ENCODE measurements at regions not wholly inside any gene's neighbourhood (a gene's known extent, or its start where the extent isn't known, plus 50 kb on each side); places are given as distances from the start of the nearest gene placed in this dataset.
A peak's percentile ranks its signal among the peaks of the same experiment; 100 is the strongest.

GRCh38 chr11:127108838-127109237, 108.3 kb upstream of the KIRREL3 start:
- Histone ChIP-seq H3K27ac (ENCODE audit: low read depth in 1 of 2, low read length in 2 of 2) (no peak overlapping the region), H3K9me3 (ENCODE audit: control insufficient read depth, low read length) (no peaks in the 10 kb centered on the region), H3K4me3 (ENCODE audit: low read length in 2 of 2) (no peak overlapping the region), H3K4me1 (ENCODE audit: control insufficient read depth in 1 of 2, insufficient read depth in 2 of 2, low read length in 2 of 2) (no peaks in the 10 kb centered on the region), H3K27me3 (ENCODE audit: control insufficient read depth in 1 of 2, insufficient read depth in 2 of 2, low read length in 1 of 2) (no peaks in the 10 kb centered on the region), H3K36me3 (ENCODE audit: control insufficient read depth in 1 of 2, insufficient read depth in 2 of 2, low read length in 1 of 2) (no peaks in the 10 kb centered on the region)
- WGBS, 2 donors, result 51 to 53% methylated on average over 3 of the region's 3 CpGs
- ATAC-seq (ENCODE audit: low FRiP score), result no peak
- no peak for DNase-seq
- intact Hi-C loops (cut with DNase I), result no loop called here

DNA sequence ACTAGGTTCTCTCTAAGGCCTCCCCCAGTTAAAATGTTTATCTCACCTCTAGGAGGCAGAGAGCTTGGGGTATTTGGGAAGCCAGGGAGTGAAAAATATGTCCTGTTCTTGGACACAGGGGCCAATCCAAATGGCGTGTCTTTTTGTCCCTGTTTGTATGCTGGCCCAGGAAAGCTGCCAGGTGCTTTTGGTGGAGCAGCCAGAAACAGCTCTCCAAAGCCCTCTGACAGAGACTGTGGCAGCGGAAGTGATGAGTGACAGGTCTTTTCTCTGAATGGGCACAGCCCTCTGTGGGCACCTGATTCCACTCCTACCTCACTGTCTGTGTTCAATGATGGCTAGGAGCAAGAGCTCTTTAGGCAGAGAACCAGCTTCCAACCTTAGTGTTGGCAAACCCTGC, 106.4 kb upstream of the KIRREL3 start:
- H3K4me3 ChIP-seq (ENCODE audit: low read length in 2 of 2), result no peak overlapping the region
- H3K27ac ChIP-seq (ENCODE audit: low read depth in 1 of 2, low read length in 2 of 2), result no peak overlapping the region
- WGBS, 2 donors, result 72 to 74% methylated on average over 2 of the region's 2 CpGs
- peaks cover 0 to 2% of the 10 kb centered on the region in 2 donors for H3K27me3 ChIP-seq (ENCODE audit: control insufficient read depth in 1 of 2, insufficient read depth in 2 of 2, low read length in 1 of 2)
- ATAC-seq (ENCODE audit: low FRiP score), result no peak
- H3K36me3 ChIP-seq (ENCODE audit: control insufficient read depth in 1 of 2, insufficient read depth in 2 of 2, low read length in 1 of 2), result no peaks in the 10 kb centered on the region
- H3K9me3 ChIP-seq (ENCODE audit: control insufficient read depth, low read length), result no peaks in the 10 kb centered on the region
- no peaks in the 10 kb centered on the region for H3K4me1 ChIP-seq (ENCODE audit: control insufficient read depth in 1 of 2, insufficient read depth in 2 of 2, low read length in 2 of 2)
- no peak for DNase-seq
- intact Hi-C loops (cut with DNase I), result no loop called here

GRCh38 chr11:127105593-127106541, 105.3 kb upstream of the KIRREL3 start:
- 26 to 31% methylated on average over 15 of the region's 15 CpGs for WGBS, 2 donors
- ATAC-seq (ENCODE audit: low FRiP score), result no peak
- intact Hi-C loops (cut with DNase I), result no loop called here

DNA sequence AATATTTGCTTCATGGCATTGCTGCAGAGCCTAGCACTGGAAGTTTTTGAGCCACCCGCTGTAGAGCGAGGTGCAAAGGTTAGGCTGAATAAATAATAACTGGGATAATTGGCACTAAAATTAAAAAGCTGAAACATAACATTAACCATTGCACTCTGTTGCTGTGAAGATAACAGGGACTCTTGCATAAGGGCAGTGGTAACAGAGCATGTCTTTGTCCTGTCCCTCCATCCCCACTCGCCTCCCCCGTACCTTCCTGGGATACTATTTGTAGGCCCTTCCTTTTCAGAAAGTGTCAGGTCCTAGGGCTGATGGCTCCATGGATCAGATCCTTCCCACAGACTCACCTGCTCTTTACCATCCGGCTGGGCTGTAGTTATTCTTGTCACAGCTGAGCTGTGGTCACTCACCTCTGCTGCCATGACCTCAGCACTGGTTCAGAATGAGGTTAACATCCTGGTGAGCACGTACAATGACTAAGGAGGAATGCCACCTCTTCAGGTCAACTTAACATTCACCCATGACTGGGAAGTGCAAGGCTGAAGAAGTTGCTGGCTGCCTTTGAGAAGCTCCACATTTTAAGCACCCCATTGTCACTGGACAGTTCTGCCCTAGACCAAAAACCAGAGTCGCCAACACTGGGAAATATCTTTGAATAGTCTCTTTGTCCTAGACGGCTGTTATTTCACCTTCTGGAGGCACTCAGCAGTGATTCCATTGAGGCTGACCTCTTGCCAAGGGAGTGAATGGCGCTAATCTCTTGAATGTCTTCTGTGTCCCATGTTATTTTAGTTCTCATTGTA, 103.2 kb upstream of the KIRREL3 start:
- Histone ChIP-seq H3K36me3 (ENCODE audit: control insufficient read depth in 1 of 2, insufficient read depth in 2 of 2, low read length in 1 of 2) (no peaks in the 10 kb centered on the region), H3K27me3 (ENCODE audit: control insufficient read depth in 1 of 2, insufficient read depth in 2 of 2, low read length in 1 of 2) (peaks cover 0 to 2% of the 10 kb centered on the region in 2 donors), H3K9me3 (ENCODE audit: control insufficient read depth, low read length) (peaks cover 1% of the 10 kb centered on the region), H3K4me3 (ENCODE audit: low read length in 2 of 2) (no peak overlapping the region), H3K4me1 (ENCODE audit: control insufficient read depth in 1 of 2, insufficient read depth in 2 of 2, low read length in 2 of 2) (no peaks in the 10 kb centered on the region), H3K27ac (ENCODE audit: low read depth in 1 of 2, low read length in 2 of 2) (no peak overlapping the region)
- DNase-seq (no peak), ATAC-seq (ENCODE audit: low FRiP score) (no peak)
- intact Hi-C loops (cut with DNase I), result no loop called here
- 68 to 71% methylated on average over 9 of the region's 9 CpGs for WGBS, 2 donors

More at GRCh38 chr11:127105593-127106541, 105.3 kb upstream of the KIRREL3 start:
- Histone ChIP-seq H3K9me3 (ENCODE audit: control insufficient read depth, low read length) (peaks cover 1% of the 10 kb centered on the region), H3K27me3 (ENCODE audit: control insufficient read depth in 1 of 2, insufficient read depth in 2 of 2, low read length in 1 of 2) (peaks cover 0 to 2% of the 10 kb centered on the region in 2 donors), H3K4me3 (ENCODE audit: low read length in 2 of 2) (no peak overlapping the region), H3K36me3 (ENCODE audit: control insufficient read depth in 1 of 2, insufficient read depth in 2 of 2, low read length in 1 of 2) (no peaks in the 10 kb centered on the region), H3K4me1 (ENCODE audit: control insufficient read depth in 1 of 2, insufficient read depth in 2 of 2, low read length in 2 of 2) (no peaks in the 10 kb centered on the region), H3K27ac (ENCODE audit: low read depth in 1 of 2, low read length in 2 of 2) (no peak overlapping the region)
- no peak for DNase-seq

- Histone ChIP-seq H3K4me1 (ENCODE audit: control insufficient read depth in 1 of 2, insufficient read depth in 2 of 2, low read length in 2 of 2) (no peaks in the 10 kb centered on the region), H3K27ac (ENCODE audit: low read depth in 1 of 2, low read length in 2 of 2) (no peak overlapping the region), H3K27me3 (ENCODE audit: control insufficient read depth in 1 of 2, insufficient read depth in 2 of 2, low read length in 1 of 2) (peaks cover 0 to 2% of the 10 kb centered on the region in 2 donors), H3K4me3 (ENCODE audit: low read length in 2 of 2) (no peak overlapping the region), H3K9me3 (ENCODE audit: control insufficient read depth, low read length) (peaks cover 1% of the 10 kb centered on the region), H3K36me3 (ENCODE audit: control insufficient read depth in 1 of 2, insufficient read depth in 2 of 2, low read length in 1 of 2) (no peaks in the 10 kb centered on the region)
- 0 to 13% methylated on average over 1 of the region's 1 CpG for WGBS, 2 donors
- DNase-seq (no peak), ATAC-seq (ENCODE audit: low FRiP score) (no peak)
- intact Hi-C loops (cut with DNase I), result no loop called here
These were observed 98.1 kb upstream of the KIRREL3 start for GRCh38 chr11:127098684-127099083.

GRCh38 chr11:127080735-127081134, 80.2 kb upstream of the KIRREL3 start:
- intact Hi-C loops (cut with DNase I), result no loop called here
- H3K9me3 ChIP-seq (ENCODE audit: control insufficient read depth, low read length), result no peaks in the 10 kb centered on the region
- no peak for ATAC-seq (ENCODE audit: low FRiP score)
- no peak for DNase-seq
- no peaks in the 10 kb centered on the region for H3K4me1 ChIP-seq (ENCODE audit: control insufficient read depth in 1 of 2, insufficient read depth in 2 of 2, low read length in 2 of 2)
- no peaks in the 10 kb centered on the region for H3K27me3 ChIP-seq (ENCODE audit: control insufficient read depth in 1 of 2, insufficient read depth in 2 of 2, low read length in 1 of 2)
- H3K36me3 ChIP-seq (ENCODE audit: control insufficient read depth in 1 of 2, insufficient read depth in 2 of 2, low read length in 1 of 2), result no peaks in the 10 kb centered on the region
- H3K4me3 ChIP-seq (ENCODE audit: low read length in 2 of 2), result no peak overlapping the region
- H3K27ac ChIP-seq (ENCODE audit: low read depth in 1 of 2, low read length in 2 of 2), result no peak overlapping the region
- 64 to 66% methylated on average over 2 of the region's 2 CpGs for WGBS, 2 donors

DNA sequence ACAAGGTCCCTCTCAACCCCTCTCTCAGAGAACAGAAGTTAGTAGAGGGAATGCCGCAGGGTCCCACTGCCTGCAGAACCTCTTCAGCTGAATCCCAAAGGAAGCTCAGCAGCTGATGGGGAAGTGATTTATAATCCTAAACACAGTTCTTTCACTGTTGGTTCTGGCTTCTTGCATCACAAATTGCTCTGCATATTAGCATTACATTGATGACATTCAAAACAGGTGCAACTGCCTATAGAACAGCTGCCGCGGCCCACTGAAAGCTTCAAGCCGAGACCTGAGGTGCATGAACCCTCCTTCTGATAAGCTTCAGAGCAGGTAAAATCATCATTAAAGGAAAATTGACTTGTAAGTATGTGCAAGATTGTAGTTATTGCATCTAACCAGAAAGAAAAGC, 75.2 kb upstream of the KIRREL3 start:
- 77 to 81% methylated on average over 4 of the region's 4 CpGs for WGBS, 2 donors
- DNase-seq, result no peak
- H3K9me3 ChIP-seq (ENCODE audit: control insufficient read depth, low read length), result no peaks in the 10 kb centered on the region
- H3K36me3 ChIP-seq (ENCODE audit: control insufficient read depth in 1 of 2, insufficient read depth in 2 of 2, low read length in 1 of 2), result no peaks in the 10 kb centered on the region
- H3K4me1 ChIP-seq (ENCODE audit: control insufficient read depth in 1 of 2, insufficient read depth in 2 of 2, low read length in 2 of 2), result no peaks in the 10 kb centered on the region
- intact Hi-C loops (cut with DNase I), result no loop called here
- no peak overlapping the region for H3K27ac ChIP-seq (ENCODE audit: low read depth in 1 of 2, low read length in 2 of 2)
- no peak for ATAC-seq (ENCODE audit: low FRiP score)
- H3K27me3 ChIP-seq (ENCODE audit: control insufficient read depth in 1 of 2, insufficient read depth in 2 of 2, low read length in 1 of 2), result no peaks in the 10 kb centered on the region
- no peak overlapping the region for H3K4me3 ChIP-seq (ENCODE audit: low read length in 2 of 2)

DNA sequence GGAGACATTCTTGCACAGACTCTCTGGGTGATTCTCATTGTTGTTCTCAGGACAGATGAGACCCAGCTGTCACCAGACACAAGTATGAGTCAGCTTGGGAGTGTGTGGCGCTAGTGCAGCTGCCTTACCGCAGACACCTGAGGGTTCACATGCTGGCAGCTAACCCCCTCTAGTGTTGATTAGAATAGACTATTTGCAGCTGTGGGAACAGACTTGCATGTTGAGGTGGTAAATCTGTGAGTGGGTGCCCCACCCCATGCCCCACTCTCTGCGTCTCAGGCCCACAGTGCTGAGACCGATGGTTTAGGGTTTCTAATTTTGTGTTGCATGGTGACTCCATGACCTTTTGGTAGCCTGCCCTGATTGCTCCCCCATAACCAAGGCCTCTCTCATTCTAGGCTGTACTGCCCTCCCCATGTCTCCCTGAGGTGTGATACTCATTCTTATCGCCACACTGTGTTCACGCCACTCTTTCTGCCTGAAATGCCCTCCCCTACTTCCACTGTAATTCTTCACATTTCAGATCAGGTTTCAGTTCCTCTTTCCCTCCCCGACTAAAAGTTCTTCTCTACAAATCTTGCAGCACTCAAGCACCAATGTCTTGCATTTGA, 73.7 kb upstream of the KIRREL3 start:
- H3K27ac ChIP-seq (ENCODE audit: low read depth in 1 of 2, low read length in 2 of 2), result no peak overlapping the region
- no peaks in the 10 kb centered on the region for H3K4me1 ChIP-seq (ENCODE audit: control insufficient read depth in 1 of 2, insufficient read depth in 2 of 2, low read length in 2 of 2)
- no peaks in the 10 kb centered on the region for H3K9me3 ChIP-seq (ENCODE audit: control insufficient read depth, low read length)
- 65 to 66% methylated on average over 7 of the region's 7 CpGs for WGBS, 2 donors
- H3K27me3 ChIP-seq (ENCODE audit: control insufficient read depth in 1 of 2, insufficient read depth in 2 of 2, low read length in 1 of 2), result no peaks in the 10 kb centered on the region
- no peaks in the 10 kb centered on the region for H3K36me3 ChIP-seq (ENCODE audit: control insufficient read depth in 1 of 2, insufficient read depth in 2 of 2, low read length in 1 of 2)
- ATAC-seq (ENCODE audit: low FRiP score) (peak; percentile 33), DNase-seq (no peak)
- intact Hi-C loops (cut with DNase I), result no loop called here
- H3K4me3 ChIP-seq (ENCODE audit: low read length in 2 of 2), result no peak overlapping the region
